ENCODE measurements at regions not wholly inside any gene's neighbourhood (a gene's known extent, or its start where the extent isn't known, plus 50 kb on each side); places are given as distances from the start of the nearest gene placed in this dataset.

DNA sequence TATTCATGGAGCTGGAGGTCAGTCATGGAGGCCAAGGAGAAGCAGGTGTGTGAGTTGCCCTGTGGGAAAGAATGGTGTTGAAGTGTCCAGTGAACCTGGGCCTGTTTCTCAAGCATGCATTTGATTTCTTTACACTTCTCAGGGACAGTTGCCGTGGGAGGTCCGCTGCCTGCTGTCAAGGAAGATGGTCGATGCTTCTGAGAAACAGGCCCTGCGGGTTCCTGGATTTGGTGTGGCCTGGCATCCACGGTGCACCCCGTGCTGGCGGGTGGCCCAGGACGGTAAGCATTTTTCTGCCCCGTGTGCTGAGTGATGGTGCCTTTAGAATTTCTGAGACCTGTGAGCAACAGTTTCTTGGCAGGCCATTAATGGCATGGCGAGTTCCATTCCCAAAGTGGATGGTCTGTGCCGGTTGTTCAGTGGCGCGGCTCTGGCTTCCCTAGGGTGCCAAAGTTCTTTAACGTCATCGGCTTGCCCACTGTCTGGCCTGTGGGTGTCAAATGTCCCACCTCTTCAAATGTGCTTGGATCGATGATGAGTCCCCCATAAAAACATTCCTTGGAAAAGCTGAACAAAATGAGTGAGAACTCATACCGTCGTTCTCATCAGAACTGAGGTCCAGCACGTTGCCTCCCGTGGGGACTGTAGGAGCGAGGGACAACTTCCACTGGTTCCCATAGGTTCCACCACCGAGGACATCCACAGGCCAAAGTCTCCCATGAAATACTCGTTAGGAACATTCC lies 107.2 kb downstream of the SNRPN start:
- DNase-seq (peak in 2 of 3 donors; percentile 21 to 23), ATAC-seq (no peak)
- Histone ChIP-seq H3K27me3 (no peaks in the 10 kb centered on the region), H3K9me3 (peaks cover 0 to 69% (median 34%) of the 10 kb centered on the region in 4 donors), H3K4me3 (no peak overlapping the region), H3K36me3 (peaks cover 0 to 60% (median 0%) of the 10 kb centered on the region in 4 donors), H3K27ac (no peak overlapping the region), H3K4me1 (no peaks in the 10 kb centered on the region)
- no peak for TF ChIP-seq POLR2A (IDR thresholded peaks at IDR 0.05)
- TF ChIP-seq, protein P1, sequence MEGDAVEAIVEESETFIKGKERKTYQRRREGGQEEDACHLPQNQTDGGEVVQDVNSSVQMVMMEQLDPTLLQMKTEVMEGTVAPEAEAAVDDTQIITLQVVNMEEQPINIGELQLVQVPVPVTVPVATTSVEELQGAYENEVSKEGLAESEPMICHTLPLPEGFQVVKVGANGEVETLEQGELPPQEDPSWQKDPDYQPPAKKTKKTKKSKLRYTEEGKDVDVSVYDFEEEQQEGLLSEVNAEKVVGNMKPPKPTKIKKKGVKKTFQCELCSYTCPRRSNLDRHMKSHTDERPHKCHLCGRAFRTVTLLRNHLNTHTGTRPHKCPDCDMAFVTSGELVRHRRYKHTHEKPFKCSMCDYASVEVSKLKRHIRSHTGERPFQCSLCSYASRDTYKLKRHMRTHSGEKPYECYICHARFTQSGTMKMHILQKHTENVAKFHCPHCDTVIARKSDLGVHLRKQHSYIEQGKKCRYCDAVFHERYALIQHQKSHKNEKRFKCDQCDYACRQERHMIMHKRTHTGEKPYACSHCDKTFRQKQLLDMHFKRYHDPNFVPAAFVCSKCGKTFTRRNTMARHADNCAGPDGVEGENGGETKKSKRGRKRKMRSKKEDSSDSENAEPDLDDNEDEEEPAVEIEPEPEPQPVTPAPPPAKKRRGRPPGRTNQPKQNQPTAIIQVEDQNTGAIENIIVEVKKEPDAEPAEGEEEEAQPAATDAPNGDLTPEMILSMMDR (IDR thresholded peaks at IDR 0.05): no peak
- intact Hi-C loops (cut with DNase I): no loop called here
- 84% methylated on average over 10 of the region's 23 CpGs for WGBS (ENCODE audit: insufficient coverage, low coverage, low lambda C conversion rate, missing lambda C conversion rate)

GRCh38 chr15:25062551-25063430 lies 108.0 kb downstream of the SNRPN start:
- WGBS (ENCODE audit: insufficient coverage, low coverage, low lambda C conversion rate, missing lambda C conversion rate): 47% methylated on average over 3 of the region's 13 CpGs
- H3K36me3 ChIP-seq: peaks cover 0 to 53% (median 2%) of the 10 kb centered on the region in 4 donors
- no peak overlapping the region for H3K4me3 ChIP-seq
- DNase-seq (peak in 2 of 3 donors; percentile 17 to 27), ATAC-seq (no peak)
- H3K27ac ChIP-seq: no peak overlapping the region
- H3K27me3 ChIP-seq: no peaks in the 10 kb centered on the region
- intact Hi-C loops (cut with DNase I): no loop called here
- TF ChIP-seq, protein P1 (IDR thresholded peaks at IDR 0.05): no peak
- no peak for TF ChIP-seq POLR2A (IDR thresholded peaks at IDR 0.05)
- no peaks in the 10 kb centered on the region for H3K4me1 ChIP-seq
- H3K9me3 ChIP-seq: peaks cover 0 to 69% (median 31%) of the 10 kb centered on the region in 4 donors

GRCh38 chr15:25065286-25065685 lies 110.5 kb downstream of the SNRPN start:
- intact Hi-C loops (cut with DNase I): no loop called here
- WGBS (ENCODE audit: insufficient coverage, low coverage, low lambda C conversion rate, missing lambda C conversion rate): 90% methylated on average over 2 of the region's 9 CpGs
- TF ChIP-seq, protein P1 (IDR thresholded peaks at IDR 0.05): no peak
- TF ChIP-seq POLR2A (IDR thresholded peaks at IDR 0.05): no peak
- Histone ChIP-seq H3K9me3 (peaks cover 0 to 69% (median 25%) of the 10 kb centered on the region in 4 donors), H3K4me1 (no peaks in the 10 kb centered on the region), H3K36me3 (peaks cover 0 to 43% (median 2%) of the 10 kb centered on the region in 4 donors), H3K4me3 (no peak overlapping the region), H3K27me3 (no peaks in the 10 kb centered on the region), H3K27ac (no peak overlapping the region)
- DNase-seq (peak in 1 of 3 donors; percentile 17), ATAC-seq (no peak)

DNA sequence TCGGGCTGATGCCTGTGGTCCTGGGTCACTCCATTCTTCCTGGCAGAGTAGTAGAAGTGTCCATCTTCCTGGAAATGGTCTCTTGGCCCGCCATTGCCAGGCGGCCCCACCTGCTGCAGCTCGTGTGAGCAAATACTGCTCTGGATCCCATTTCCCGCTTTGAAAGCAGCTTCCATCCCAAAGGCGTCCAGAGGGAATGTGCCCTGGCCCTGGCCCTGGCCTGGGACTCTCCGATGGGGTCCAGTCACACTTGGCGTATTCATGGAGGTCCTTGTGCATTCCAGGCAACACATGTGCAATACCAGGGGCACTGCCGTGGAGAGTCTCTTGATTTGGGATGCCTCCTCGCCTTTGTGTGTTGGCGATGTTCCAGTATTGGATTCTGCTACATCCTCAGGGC lies 111.1 kb downstream of the SNRPN start:
- TF ChIP-seq POLR2A (IDR thresholded peaks at IDR 0.05): no peak
- TF ChIP-seq, protein P1 (IDR thresholded peaks at IDR 0.05): no peak
- H3K36me3 ChIP-seq: peaks cover 0 to 44% (median 2%) of the 10 kb centered on the region in 4 donors
- no peak overlapping the region for H3K4me3 ChIP-seq
- 60% methylated on average over 1 of the region's 11 CpGs for WGBS (ENCODE audit: insufficient coverage, low coverage, low lambda C conversion rate, missing lambda C conversion rate)
- H3K9me3 ChIP-seq: peaks cover 0 to 70% (median 24%) of the 10 kb centered on the region in 4 donors
- DNase-seq: peak in 1 of 3 donors; percentile 22
- H3K27me3 ChIP-seq: no peaks in the 10 kb centered on the region
- no peak overlapping the region for H3K27ac ChIP-seq
- intact Hi-C loops (cut with DNase I): no loop called here
- H3K4me1 ChIP-seq: no peaks in the 10 kb centered on the region
- ATAC-seq: no peak

All from right lobe of liver (tissue), 6 donors.